Parathyroid adenoma (tissue), 2 donors: ENCODE measurements at regions not wholly inside any gene's neighbourhood (a gene's known extent, or its start where the extent isn't known, plus 50 kb on each side); places are given as distances from the start of the nearest gene placed in this dataset.

Experiments used
- H2AFZ ChIP-seq: fragments of 300-600 bp; sonication (generic); one replicate; pipeline ENCODE4 v1.7.0; 2017; ENCODE audit warnings: antibody characterized with exemption, mild to moderate bottlenecking
- H3K27ac ChIP-seq: fragments of 300-600 bp; sonication (generic); one replicate; pipeline ENCODE4 v1.7.0; 2017
- H3K27me3 ChIP-seq: fragments of 300-600 bp; sonication (generic); one replicate; pipeline ENCODE4 v1.7.0; 2017; ENCODE audit warnings: low read length; ENCODE audit not compliant: control insufficient read depth, insufficient read depth
- H3K36me3 ChIP-seq: fragments of 300-600 bp; sonication (generic); one replicate; pipeline ENCODE4 v1.7.0; 2017; ENCODE audit warnings: low read length; ENCODE audit not compliant: control insufficient read depth, insufficient read depth
- H3K4me1 ChIP-seq: fragments of 300-600 bp; sonication (generic); one replicate; pipeline ENCODE4 v1.7.0; 2017; ENCODE audit warnings: control low read depth
- H3K4me2 ChIP-seq: fragments of 300-600 bp; sonication (generic); one replicate; pipeline ENCODE4 v1.7.0; 2017; ENCODE audit warnings: low read length
- H3K4me3 ChIP-seq: fragments of 300-600 bp; sonication (generic); one replicate; pipeline ENCODE4 v1.7.0; 2017; ENCODE audit warnings: low read depth, low read length
- H3K79me2 ChIP-seq: fragments of 300-600 bp; sonication (generic); one replicate; pipeline ENCODE4 v1.7.0; 2017; ENCODE audit warnings: control low read depth
- H3K9ac ChIP-seq: fragments of 300-600 bp; sonication (generic); one replicate; pipeline ENCODE4 v1.7.0; 2017; ENCODE audit warnings: mild to moderate bottlenecking
- H3K9me3 ChIP-seq: fragments of 300-600 bp; sonication (generic); one replicate; pipeline ENCODE4 v1.7.0; 2017; ENCODE audit warnings: low read length; ENCODE audit not compliant: control insufficient read depth
- TF ChIP-seq, protein P1 (sequence below): fragments of 300-600 bp; sonication (generic); IDR thresholded peaks from one replicate; pipeline ENCODE4 v1.7.0; 2017; ENCODE audit warnings: antibody characterized with exemption, mild to moderate bottlenecking
- donor health status: primary hyperparathyroidism.

- Histone ChIP-seq H2AFZ (no peak overlapping the region), H3K9me3 (no peaks in the 10 kb centered on the region), H3K4me3 (no peak overlapping the region), H3K9ac (no peak overlapping the region), H3K27ac (no peak overlapping the region), H3K4me1 (no peaks in the 10 kb centered on the region), H3K36me3 (no peaks in the 10 kb centered on the region), H3K79me2 (no peaks in the 10 kb centered on the region), H3K27me3 (no peaks in the 10 kb centered on the region), H3K4me2 (no peak overlapping the region)
- TF ChIP-seq, protein P1, sequence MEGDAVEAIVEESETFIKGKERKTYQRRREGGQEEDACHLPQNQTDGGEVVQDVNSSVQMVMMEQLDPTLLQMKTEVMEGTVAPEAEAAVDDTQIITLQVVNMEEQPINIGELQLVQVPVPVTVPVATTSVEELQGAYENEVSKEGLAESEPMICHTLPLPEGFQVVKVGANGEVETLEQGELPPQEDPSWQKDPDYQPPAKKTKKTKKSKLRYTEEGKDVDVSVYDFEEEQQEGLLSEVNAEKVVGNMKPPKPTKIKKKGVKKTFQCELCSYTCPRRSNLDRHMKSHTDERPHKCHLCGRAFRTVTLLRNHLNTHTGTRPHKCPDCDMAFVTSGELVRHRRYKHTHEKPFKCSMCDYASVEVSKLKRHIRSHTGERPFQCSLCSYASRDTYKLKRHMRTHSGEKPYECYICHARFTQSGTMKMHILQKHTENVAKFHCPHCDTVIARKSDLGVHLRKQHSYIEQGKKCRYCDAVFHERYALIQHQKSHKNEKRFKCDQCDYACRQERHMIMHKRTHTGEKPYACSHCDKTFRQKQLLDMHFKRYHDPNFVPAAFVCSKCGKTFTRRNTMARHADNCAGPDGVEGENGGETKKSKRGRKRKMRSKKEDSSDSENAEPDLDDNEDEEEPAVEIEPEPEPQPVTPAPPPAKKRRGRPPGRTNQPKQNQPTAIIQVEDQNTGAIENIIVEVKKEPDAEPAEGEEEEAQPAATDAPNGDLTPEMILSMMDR: no peak
These were observed 106.0 kb downstream of the RPS29 start for GRCh38 chr14:49480053-49480760.

DNA sequence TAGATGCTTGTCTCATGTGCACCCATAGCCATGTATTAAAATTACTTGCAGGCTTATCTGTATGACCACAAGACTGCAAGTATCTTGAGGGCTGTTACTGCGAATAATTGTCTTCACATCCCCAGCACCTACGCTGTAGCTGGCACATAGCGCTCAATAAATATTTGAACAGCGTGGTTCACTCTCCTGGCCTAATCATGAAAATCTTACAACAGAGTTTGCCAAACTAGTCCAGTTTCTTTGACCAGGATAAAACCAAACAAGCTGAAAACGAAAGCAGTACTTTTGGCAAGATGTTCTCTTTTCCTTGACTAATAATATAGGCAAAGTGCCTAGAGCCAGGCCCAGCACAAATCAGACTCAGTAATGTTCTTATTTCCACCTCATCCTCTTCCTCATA, 106.7 kb downstream of the RPS29 start:
- Histone ChIP-seq H3K27me3 (no peaks in the 10 kb centered on the region), H3K9me3 (no peaks in the 10 kb centered on the region), H3K9ac (no peak overlapping the region), H3K4me1 (no peaks in the 10 kb centered on the region), H3K36me3 (no peaks in the 10 kb centered on the region), H3K79me2 (no peaks in the 10 kb centered on the region), H3K4me2 (no peak overlapping the region), H3K27ac (no peak overlapping the region), H3K4me3 (no peak overlapping the region), H2AFZ (no peak overlapping the region)
- TF ChIP-seq, protein P1: no peak

DNA sequence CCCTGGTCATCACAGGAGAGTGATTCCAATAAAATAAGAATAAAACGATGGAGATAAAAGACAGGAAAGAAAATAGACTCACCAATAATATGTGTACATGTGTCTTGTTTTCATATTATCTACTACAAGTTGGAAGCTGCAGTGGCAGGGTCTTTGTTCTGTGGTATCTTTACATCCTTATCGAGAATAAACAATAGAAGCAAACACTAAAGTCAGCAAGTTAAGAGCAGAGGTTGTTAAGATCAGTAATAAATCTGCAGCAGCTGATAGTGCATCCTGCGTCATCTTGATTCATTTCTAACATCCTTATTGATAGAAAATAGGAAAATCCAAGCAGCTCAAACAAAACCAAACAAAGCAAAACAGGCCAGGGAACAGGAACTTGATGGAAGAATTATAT, 107.4 kb downstream of the RPS29 start:
- H3K36me3 ChIP-seq: no peaks in the 10 kb centered on the region
- no peak overlapping the region for H3K4me2 ChIP-seq
- H3K9ac ChIP-seq: no peak overlapping the region
- H3K4me3 ChIP-seq: no peak overlapping the region
- no peak overlapping the region for H2AFZ ChIP-seq
- H3K79me2 ChIP-seq: no peaks in the 10 kb centered on the region
- H3K27ac ChIP-seq: no peak overlapping the region
- TF ChIP-seq, protein P1: no peak
- no peaks in the 10 kb centered on the region for H3K4me1 ChIP-seq
- H3K27me3 ChIP-seq: no peaks in the 10 kb centered on the region
- no peaks in the 10 kb centered on the region for H3K9me3 ChIP-seq

DNA sequence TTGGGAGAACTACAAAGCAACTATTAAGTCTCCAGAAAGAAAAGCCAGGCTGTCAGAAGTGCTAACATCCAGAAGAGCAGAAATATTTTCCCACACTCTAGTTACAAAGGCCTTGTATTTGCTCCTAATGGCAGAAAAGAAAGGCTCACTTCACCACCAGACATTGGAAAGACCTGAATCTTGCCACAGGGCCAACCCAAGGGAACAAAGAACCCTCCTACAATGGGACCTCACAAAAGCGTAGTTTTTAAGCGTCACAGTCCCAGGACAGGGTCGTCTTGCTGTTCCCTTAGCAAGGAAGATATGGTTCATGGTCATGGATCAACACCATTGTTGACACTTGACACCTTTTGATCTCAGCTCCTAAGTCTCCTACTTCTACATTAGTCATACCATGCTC, 119.1 kb downstream of the RPS29 start:
- TF ChIP-seq, protein P1: no peak
- no peaks in the 10 kb centered on the region for H3K79me2 ChIP-seq

GRCh38 chr14:49464885-49465284, 121.3 kb downstream of the RPS29 start:
- TF ChIP-seq, protein P1: no peak
- Histone ChIP-seq H3K36me3 (no peaks in the 10 kb centered on the region), H3K27ac (no peak overlapping the region), H3K4me1 (no peaks in the 10 kb centered on the region), H2AFZ (no peak overlapping the region), H3K9ac (no peak overlapping the region), H3K4me2 (no peak overlapping the region), H3K79me2 (no peaks in the 10 kb centered on the region), H3K4me3 (no peak overlapping the region), H3K27me3 (no peaks in the 10 kb centered on the region), H3K9me3 (no peaks in the 10 kb centered on the region)

More for the DNA sequence above, 119.1 kb downstream of the RPS29 start:
- Histone ChIP-seq H3K9ac (no peak overlapping the region), H3K36me3 (no peaks in the 10 kb centered on the region), H2AFZ (no peak overlapping the region), H3K27ac (no peak overlapping the region), H3K27me3 (no peaks in the 10 kb centered on the region), H3K4me2 (no peak overlapping the region), H3K9me3 (no peaks in the 10 kb centered on the region), H3K4me3 (no peak overlapping the region), H3K4me1 (no peaks in the 10 kb centered on the region)
